Gastroesophageal sphincter (tissue), 4 donors: ENCODE measurements at regions not wholly inside any gene's neighbourhood (a gene's known extent, or its start where the extent isn't known, plus 50 kb on each side); places are given as distances from the start of the nearest gene placed in this dataset.

ENCODE experiments used
- ATAC-seq: fragments of 150-250 bp; one replicate; pipeline ENCODE4 v1.9.1; 2016; ENCODE audit warnings: mild to moderate bottlenecking, moderate library complexity
- H3K27ac ChIP-seq, 4 donors: fragments of 200-600 bp; sonication (generic) in 3 of 4; 1 replicate in 3 of 4; 2 replicates in 1 of 4; pipeline ENCODE4 v1.5.1; 2016 to 2019
- H3K27me3 ChIP-seq: fragments of 200-600 bp; sonication (generic); one replicate; pipeline ENCODE4 v1.5.1; 2019
- H3K36me3 ChIP-seq, 2 donors: fragments of 200-600 bp; sonication (generic); one replicate each; pipeline ENCODE4 v1.5.1; 2019; ENCODE audit warnings: control low read depth in 1 of 2
- H3K4me1 ChIP-seq, 3 donors: fragments of 200-600 bp; sonication (generic); 1 replicate in 2 of 3; 2 replicates in 1 of 3; pipeline ENCODE4 v1.5.1; 2016 to 2019; ENCODE audit warnings: control low read depth in 2 of 3
- H3K4me3 ChIP-seq, 2 donors: fragments of 200-600 bp; sonication (generic); one replicate each; pipeline ENCODE4 v1.5.1; 2019; ENCODE audit warnings: mild to moderate bottlenecking in 1 of 2, moderate library complexity in 1 of 2
- H3K9me3 ChIP-seq, 3 donors: fragments of 200-600 bp; sonication (generic); one replicate each; pipeline ENCODE4 v1.5.1; 2017 to 2019; ENCODE audit warnings: control low read depth in 2 of 3
- EP300 ChIP-seq: sonication (generic); formaldehyde crosslinking; IDR thresholded peaks from one replicate; pipeline ENCODE4 v1.6.1; 2017; ENCODE audit warnings: antibody characterized with exemption, mild to moderate bottlenecking
- POLR2A ChIP-seq, 2 donors: fragments of 450-650 bp; IDR thresholded peaks; one replicate each; pipeline ENCODE4 v1.6.1; 2017; ENCODE audit warnings: antibody characterized with exemption in 2 of 2, mild to moderate bottlenecking in 2 of 2, moderate library complexity in 1 of 2
- POLR2AphosphoS5 ChIP-seq: sonication (generic); formaldehyde crosslinking; IDR thresholded peaks from one replicate; pipeline ENCODE4 v1.6.1; 2017; ENCODE audit warnings: antibody characterized with exemption
- WGBS, 2 donors: methylation state at CpG; one replicate each; pipeline ENCODE4 v1.1.5; 2018; ENCODE audit warnings: low coverage in 1 of 2; 5-methylcytosine and 5-hydroxymethylcytosine counted together
- TF ChIP-seq, protein P1 (sequence below), 4 experiments: fragments of 200-600 bp in 2 of 4; fragments of 450-650 bp in 2 of 4; sonication (generic) in 1 of 4; IDR thresholded peaks; one replicate each; pipeline ENCODE4 v1.5.1; 2017 to 2019; ENCODE audit warnings: antibody characterized with exemption in 4 of 4, mild to moderate bottlenecking in 2 of 4, moderate library complexity in 2 of 4

DNA sequence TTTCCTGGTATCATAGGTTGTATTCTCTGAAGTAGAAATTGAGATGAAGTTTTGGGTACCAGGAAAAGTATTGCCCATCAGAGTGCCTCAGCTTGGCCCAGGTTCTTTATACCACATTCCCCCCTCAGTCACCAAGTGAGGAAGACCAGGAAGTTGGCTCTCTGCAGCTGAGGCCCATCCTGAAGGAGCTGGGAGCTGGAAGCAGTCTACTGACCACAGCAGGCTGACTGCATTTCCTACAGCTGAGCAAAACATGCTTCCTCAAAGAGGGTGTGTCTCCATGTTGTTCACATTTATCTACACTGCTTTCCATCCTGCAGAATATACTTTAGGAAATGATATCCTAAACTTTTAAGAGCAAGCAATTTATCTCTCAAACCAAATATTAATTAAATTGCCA lies 654.6 kb downstream of the ELAVL2 start:
- TF ChIP-seq, protein P1, sequence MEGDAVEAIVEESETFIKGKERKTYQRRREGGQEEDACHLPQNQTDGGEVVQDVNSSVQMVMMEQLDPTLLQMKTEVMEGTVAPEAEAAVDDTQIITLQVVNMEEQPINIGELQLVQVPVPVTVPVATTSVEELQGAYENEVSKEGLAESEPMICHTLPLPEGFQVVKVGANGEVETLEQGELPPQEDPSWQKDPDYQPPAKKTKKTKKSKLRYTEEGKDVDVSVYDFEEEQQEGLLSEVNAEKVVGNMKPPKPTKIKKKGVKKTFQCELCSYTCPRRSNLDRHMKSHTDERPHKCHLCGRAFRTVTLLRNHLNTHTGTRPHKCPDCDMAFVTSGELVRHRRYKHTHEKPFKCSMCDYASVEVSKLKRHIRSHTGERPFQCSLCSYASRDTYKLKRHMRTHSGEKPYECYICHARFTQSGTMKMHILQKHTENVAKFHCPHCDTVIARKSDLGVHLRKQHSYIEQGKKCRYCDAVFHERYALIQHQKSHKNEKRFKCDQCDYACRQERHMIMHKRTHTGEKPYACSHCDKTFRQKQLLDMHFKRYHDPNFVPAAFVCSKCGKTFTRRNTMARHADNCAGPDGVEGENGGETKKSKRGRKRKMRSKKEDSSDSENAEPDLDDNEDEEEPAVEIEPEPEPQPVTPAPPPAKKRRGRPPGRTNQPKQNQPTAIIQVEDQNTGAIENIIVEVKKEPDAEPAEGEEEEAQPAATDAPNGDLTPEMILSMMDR (IDR thresholded peaks at IDR 0.05): no peak
- TF ChIP-seq POLR2A (IDR thresholded peaks at IDR 0.05) (no peak), POLR2AphosphoS5 (no peak), EP300 (no peak)
- no peaks in the 10 kb centered on the region for H3K4me1 ChIP-seq
- ATAC-seq: no peak
- H3K4me3 ChIP-seq: no peak overlapping the region
- H3K9me3 ChIP-seq: peaks cover 0 to 7% (median 0%) of the 10 kb centered on the region in 3 donors
- H3K36me3 ChIP-seq: no peaks in the 10 kb centered on the region
- H3K27ac ChIP-seq: no peak overlapping the region
- H3K27me3 ChIP-seq: no peaks in the 10 kb centered on the region

DNA sequence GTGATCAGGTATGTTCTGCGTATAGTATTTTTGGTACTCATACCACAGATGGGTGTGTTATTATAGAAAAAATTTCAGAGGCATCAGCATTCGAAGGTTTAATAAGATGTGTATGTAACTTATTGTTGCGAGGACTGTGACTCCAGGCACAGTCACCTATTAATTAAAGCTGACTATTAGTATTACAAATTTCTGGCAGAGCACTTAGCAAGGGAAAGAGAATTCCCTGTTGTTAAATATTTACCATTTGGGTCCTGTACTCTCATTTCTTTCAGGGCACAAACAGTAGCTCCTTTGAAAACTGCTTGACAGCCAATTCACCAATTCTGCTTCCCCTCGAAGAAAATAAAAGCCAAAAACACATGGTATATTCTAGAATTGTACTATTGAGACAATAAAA lies 653.8 kb downstream of the ELAVL2 start:
- Histone ChIP-seq H3K36me3 (no peaks in the 10 kb centered on the region), H3K27ac (no peak overlapping the region), H3K9me3 (peaks cover 0 to 7% (median 0%) of the 10 kb centered on the region in 3 donors), H3K27me3 (no peaks in the 10 kb centered on the region), H3K4me3 (no peak overlapping the region), H3K4me1 (no peaks in the 10 kb centered on the region)
- WGBS, 2 donors: 52 to 62% methylated on average over 4 of the region's 4 CpGs
- TF ChIP-seq EP300 (no peak), POLR2A (IDR thresholded peaks at IDR 0.05) (no peak), POLR2AphosphoS5 (no peak)
- TF ChIP-seq, protein P1 (IDR thresholded peaks at IDR 0.05): no peak
- ATAC-seq: no peak

DNA sequence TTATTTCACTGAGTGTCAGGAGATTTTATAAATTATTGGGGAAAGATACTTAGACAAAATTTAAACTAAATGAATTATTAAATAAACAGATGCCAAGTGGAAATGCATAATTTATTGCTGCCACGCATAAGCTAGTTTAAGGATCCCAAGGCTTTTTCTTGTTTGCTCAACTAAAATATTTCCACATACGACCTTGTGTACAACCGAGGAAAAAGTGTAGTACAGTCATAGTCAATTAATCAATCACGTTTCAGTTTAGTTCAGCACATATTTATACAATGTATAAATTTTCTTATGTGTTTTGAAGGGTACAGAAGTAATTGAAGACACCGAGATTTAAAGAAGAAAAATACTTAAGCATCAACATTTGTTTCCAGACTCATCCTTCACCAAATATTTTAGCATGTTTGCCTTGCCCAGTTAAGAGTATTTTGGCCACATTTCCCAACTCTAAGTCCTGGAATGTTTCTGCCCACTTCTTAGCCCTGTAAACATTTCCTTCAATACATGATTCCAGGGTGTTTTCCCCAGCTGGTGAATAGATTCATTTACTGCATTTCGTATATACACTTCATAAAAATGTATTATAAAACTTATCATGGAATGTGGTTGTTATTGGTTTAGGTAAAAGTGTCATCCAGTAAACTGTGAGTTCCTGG lies 652.9 kb downstream of the ELAVL2 start:
- 18 to 34% methylated on average over 6 of the region's 6 CpGs for WGBS, 2 donors
- TF ChIP-seq, protein P1 (IDR thresholded peaks at IDR 0.05): no peak
- no peak for TF ChIP-seq POLR2A (IDR thresholded peaks at IDR 0.05)
- H3K27me3 ChIP-seq: no peaks in the 10 kb centered on the region
- no peaks in the 10 kb centered on the region for H3K4me1 ChIP-seq
- no peak for ATAC-seq
- peaks cover 0 to 7% (median 0%) of the 10 kb centered on the region in 3 donors for H3K9me3 ChIP-seq
- H3K4me3 ChIP-seq: no peak overlapping the region
- no peaks in the 10 kb centered on the region for H3K36me3 ChIP-seq
- H3K27ac ChIP-seq: no peak overlapping the region

DNA sequence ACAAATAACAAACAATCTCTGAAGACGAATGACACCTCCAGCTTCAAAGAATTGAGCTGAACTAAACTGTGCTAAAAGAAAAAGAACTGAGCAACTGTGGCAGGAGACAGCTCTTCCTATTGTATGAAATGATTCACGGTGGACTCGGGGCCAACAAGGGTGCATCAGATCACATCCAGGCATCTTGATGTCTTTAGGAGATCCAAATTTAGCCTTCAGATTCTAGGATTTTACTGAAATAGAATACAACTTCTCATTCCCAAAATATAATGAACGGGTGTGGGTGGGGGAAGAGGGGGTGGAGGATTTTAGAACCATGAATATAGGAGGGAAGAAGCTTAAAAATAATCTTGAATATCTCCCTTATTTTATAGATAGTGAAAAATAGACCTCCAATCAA lies 631.8 kb downstream of the ELAVL2 start:
- Histone ChIP-seq H3K4me3 (no peak overlapping the region), H3K4me1 (no peaks in the 10 kb centered on the region), H3K27me3 (no peaks in the 10 kb centered on the region), H3K27ac (no peak overlapping the region), H3K36me3 (no peaks in the 10 kb centered on the region), H3K9me3 (no peaks in the 10 kb centered on the region)
- no peak for ATAC-seq
- TF ChIP-seq POLR2A (IDR thresholded peaks at IDR 0.05) (no peak), EP300 (no peak), POLR2AphosphoS5 (no peak)
- TF ChIP-seq, protein P1 (IDR thresholded peaks at IDR 0.05): no peak
- 80 to 88% methylated on average over 1 to 4 of the region's 4 CpGs for WGBS, 2 donors

DNA sequence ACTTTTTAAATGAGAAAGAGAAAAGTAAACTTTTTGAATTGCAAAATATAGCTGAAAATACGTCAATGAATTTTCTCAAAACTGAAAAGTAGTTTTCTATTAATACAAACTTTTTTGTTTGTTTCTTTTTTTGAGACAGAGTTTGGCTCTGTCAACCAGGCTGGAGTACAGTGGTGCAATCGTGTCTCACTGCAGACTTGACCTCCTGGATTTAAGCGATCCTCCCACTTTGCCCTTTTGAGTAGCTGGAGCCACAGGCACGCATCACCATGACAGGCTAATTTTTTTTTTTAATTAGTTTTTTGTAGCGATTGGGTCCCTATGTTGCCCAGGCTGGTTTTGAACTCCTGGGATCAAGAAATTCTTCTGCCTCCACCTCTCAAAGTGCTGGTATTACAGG lies 610.4 kb downstream of the ELAVL2 start:
- TF ChIP-seq POLR2A (IDR thresholded peaks at IDR 0.05) (no peak), EP300 (no peak), POLR2AphosphoS5 (no peak)
- TF ChIP-seq, protein P1 (IDR thresholded peaks at IDR 0.05): no peak
- 56 to 57% methylated on average over 5 of the region's 5 CpGs for WGBS, 2 donors
- Histone ChIP-seq H3K27ac (no peak overlapping the region), H3K27me3 (no peaks in the 10 kb centered on the region), H3K4me3 (no peak overlapping the region), H3K9me3 (no peaks in the 10 kb centered on the region), H3K36me3 (no peaks in the 10 kb centered on the region), H3K4me1 (no peaks in the 10 kb centered on the region)
- ATAC-seq: no peak
